Smooth muscle cell (in vitro differentiated cells): ENCODE measurements at regions not wholly inside any gene's neighbourhood (a gene's known extent, or its start where the extent isn't known, plus 50 kb on each side); places are given as distances from the start of the nearest gene placed in this dataset.

Experiments
- DNase-seq: peaks from one replicate; lab custom pipeline; 2025; ENCODE audit not compliant: unreplicated experiment; lab: John Stamatoyannopoulos, UW
- H2AFZ ChIP-seq: fragments of 200-600 bp; sonication (generic); 2 replicates; pipeline ENCODE4 v1.6.0; 2016; ENCODE audit warnings: antibody characterized with exemption, low read depth, mild to moderate bottlenecking
- H3F3A ChIP-seq: fragments of 200-600 bp; sonication (generic); 2 replicates; pipeline ENCODE4 v1.6.0; 2017; ENCODE audit warnings: antibody characterized with exemption, low read depth
- H3K27ac ChIP-seq: fragments of 200-600 bp; sonication (generic); 2 replicates; pipeline ENCODE4 v1.5.1; 2016; ENCODE audit warnings: low read depth, mild to moderate bottlenecking
- H3K27me3 ChIP-seq: fragments of 200-600 bp; sonication (generic); 2 replicates; pipeline ENCODE4 v1.6.1; 2016; ENCODE audit warnings: low read depth, mild to moderate bottlenecking
- H3K36me3 ChIP-seq: fragments of 200-600 bp; sonication (generic); 2 replicates; pipeline ENCODE4 v1.5.1; 2016; ENCODE audit warnings: low read depth
- H3K4me1 ChIP-seq: fragments of 200-600 bp; sonication (generic); 2 replicates; pipeline ENCODE4 v1.5.1; 2016; ENCODE audit warnings: low read depth
- H3K4me2 ChIP-seq: fragments of 200-600 bp; sonication (generic); 2 replicates; pipeline ENCODE4 v1.6.0; 2016; ENCODE audit warnings: mild to moderate bottlenecking
- H3K4me3 ChIP-seq: fragments of 200-600 bp; sonication (generic); 2 replicates; pipeline ENCODE4 v1.5.1; 2016; ENCODE audit warnings: mild to moderate bottlenecking
- H3K79me2 ChIP-seq: fragments of 200-600 bp; sonication (generic); 2 replicates; pipeline ENCODE4 v1.6.0; 2016; ENCODE audit warnings: low read depth, mild to moderate bottlenecking
- H3K9ac ChIP-seq: fragments of 200-600 bp; sonication (generic); 2 replicates; pipeline ENCODE4 v1.6.0; 2016; ENCODE audit warnings: low read depth
- H3K9me3 ChIP-seq: fragments of 200-600 bp; sonication (generic); replicated peaks from 2 replicates; pipeline ENCODE4 v1.5.1; 2016; ENCODE audit warnings: low read depth
- H4K20me1 ChIP-seq: fragments of 200-600 bp; sonication (generic); 2 replicates; pipeline ENCODE4 v1.6.0; 2016; ENCODE audit warnings: low read depth
- CTCF ChIP-seq: fragments of 200-600 bp; sonication (generic); IDR thresholded peaks from 2 replicates; pipeline ENCODE4 v1.5.1; 2017; ENCODE audit warnings: borderline replicate concordance, mild to moderate bottlenecking, antibody characterized with exemption; ENCODE audit not compliant: insufficient read depth, poor library complexity, severe bottlenecking
- WGBS: methylation state at CpG from one replicate; pipeline ENCODE4 v1.1.7; 2016; ENCODE audit warnings: low lambda C conversion rate; 5-methylcytosine and 5-hydroxymethylcytosine counted together

GRCh38 chr11:91926965-91927364 is 297.7 kb upstream of the FAT3 start:
- no peaks in the 10 kb centered on the region for H4K20me1 ChIP-seq
- no peaks in the 10 kb centered on the region for H3K9me3 ChIP-seq
- H3K4me2 ChIP-seq: no peak overlapping the region
- H3K27me3 ChIP-seq: no peaks in the 10 kb centered on the region
- H3F3A ChIP-seq: no peaks in the 10 kb centered on the region
- 86% methylated on average over 1 of the region's 1 CpG for WGBS
- DNase-seq: no peak
- no peak for TF ChIP-seq CTCF
- no peak overlapping the region for H3K4me3 ChIP-seq
- H3K9ac ChIP-seq: no peak overlapping the region
- no peaks in the 10 kb centered on the region for H3K36me3 ChIP-seq
- H3K79me2 ChIP-seq: no peaks in the 10 kb centered on the region
- H2AFZ ChIP-seq: no peak overlapping the region
- no peaks in the 10 kb centered on the region for H3K4me1 ChIP-seq
- no peak overlapping the region for H3K27ac ChIP-seq

GRCh38 chr11:91922846-91923245 is 301.8 kb upstream of the FAT3 start:
- Histone ChIP-seq H3K4me2 (no peak overlapping the region), H3K27ac (no peak overlapping the region), H3K36me3 (no peaks in the 10 kb centered on the region), H3K4me3 (no peak overlapping the region), H3K9ac (no peak overlapping the region), H3F3A (no peaks in the 10 kb centered on the region), H3K9me3 (no peaks in the 10 kb centered on the region), H3K79me2 (no peaks in the 10 kb centered on the region), H4K20me1 (no peaks in the 10 kb centered on the region), H3K4me1 (no peaks in the 10 kb centered on the region), H2AFZ (no peak overlapping the region), H3K27me3 (no peaks in the 10 kb centered on the region)
- WGBS: 71% methylated on average over 1 of the region's 1 CpG
- TF ChIP-seq CTCF: no peak
- DNase-seq: no peak

- H3K27ac ChIP-seq: no peak overlapping the region
- H3F3A ChIP-seq: no peaks in the 10 kb centered on the region
- no peaks in the 10 kb centered on the region for H3K79me2 ChIP-seq
- no peaks in the 10 kb centered on the region for H3K27me3 ChIP-seq
- no peaks in the 10 kb centered on the region for H3K4me1 ChIP-seq
- H3K36me3 ChIP-seq: no peaks in the 10 kb centered on the region
- no peaks in the 10 kb centered on the region for H3K9me3 ChIP-seq
- H2AFZ ChIP-seq: no peak overlapping the region
- H3K9ac ChIP-seq: no peak overlapping the region
- TF ChIP-seq CTCF: no peak
- WGBS: 88% methylated on average over 1 of the region's 1 CpG
- no peak overlapping the region for H3K4me3 ChIP-seq
- H4K20me1 ChIP-seq: no peaks in the 10 kb centered on the region
- no peak for DNase-seq
- H3K4me2 ChIP-seq: no peak overlapping the region
Observed at GRCh38 chr11:91921974-91922373, 302.6 kb upstream of the FAT3 start.

- Histone ChIP-seq H3K4me2 (no peak overlapping the region), H3K36me3 (no peaks in the 10 kb centered on the region), H3K27me3 (no peaks in the 10 kb centered on the region)
Observed at GRCh38 chr11:91913407-91913806, 311.2 kb upstream of the FAT3 start.

More at GRCh38 chr11:91913407-91913806, 311.2 kb upstream of the FAT3 start:
- no peaks in the 10 kb centered on the region for H3K79me2 ChIP-seq
- H3K4me1 ChIP-seq: no peaks in the 10 kb centered on the region
- no peak for DNase-seq
- TF ChIP-seq CTCF: no peak
- no peaks in the 10 kb centered on the region for H4K20me1 ChIP-seq
- no peak overlapping the region for H3K4me3 ChIP-seq
- H3K9ac ChIP-seq: no peak overlapping the region
- no peak overlapping the region for H3K27ac ChIP-seq
- no peaks in the 10 kb centered on the region for H3F3A ChIP-seq
- H2AFZ ChIP-seq: no peak overlapping the region
- H3K9me3 ChIP-seq: no peaks in the 10 kb centered on the region
